ENCODE measurements at regions not wholly inside any gene's neighbourhood (a gene's known extent, or its start where the extent isn't known, plus 50 kb on each side); places are given as distances from the start of the nearest gene placed in this dataset.

- DNase-seq (ENCODE audit: low read depth in 2 of 3, low spot score in 2 of 3) = no peak
Measured at GRCh38 chr3:163058031-163058854, 1561.6 kb downstream of the OTOL1 start.

GRCh38 chr3:163071713-163072112, 1575.1 kb downstream of the OTOL1 start:
- no peak for DNase-seq (ENCODE audit: low read depth in 2 of 3, low spot score in 2 of 3)
